ENCODE measurements at regions not wholly inside any gene's neighbourhood (a gene's known extent, or its start where the extent isn't known, plus 50 kb on each side); places are given as distances from the start of the nearest gene placed in this dataset.

- TF ChIP-seq POLR2AphosphoS5 (IDR thresholded peaks at IDR 0.05) (no peak), CTCF (IDR thresholded peaks at IDR 0.05) (no peak), POLR2A (IDR thresholded peaks at IDR 0.05) (no peak), EP300 (IDR thresholded peaks at IDR 0.05) (no peak)
Measured at GRCh38 chr20:22829356-22829755, 205.8 kb upstream of the SSTR4 start.

Measured in sigmoid colon (tissue), 4 donors.